ENCODE measurements at regions not wholly inside any gene's neighbourhood (a gene's known extent, or its start where the extent isn't known, plus 50 kb on each side); places are given as distances from the start of the nearest gene placed in this dataset.

DNA sequence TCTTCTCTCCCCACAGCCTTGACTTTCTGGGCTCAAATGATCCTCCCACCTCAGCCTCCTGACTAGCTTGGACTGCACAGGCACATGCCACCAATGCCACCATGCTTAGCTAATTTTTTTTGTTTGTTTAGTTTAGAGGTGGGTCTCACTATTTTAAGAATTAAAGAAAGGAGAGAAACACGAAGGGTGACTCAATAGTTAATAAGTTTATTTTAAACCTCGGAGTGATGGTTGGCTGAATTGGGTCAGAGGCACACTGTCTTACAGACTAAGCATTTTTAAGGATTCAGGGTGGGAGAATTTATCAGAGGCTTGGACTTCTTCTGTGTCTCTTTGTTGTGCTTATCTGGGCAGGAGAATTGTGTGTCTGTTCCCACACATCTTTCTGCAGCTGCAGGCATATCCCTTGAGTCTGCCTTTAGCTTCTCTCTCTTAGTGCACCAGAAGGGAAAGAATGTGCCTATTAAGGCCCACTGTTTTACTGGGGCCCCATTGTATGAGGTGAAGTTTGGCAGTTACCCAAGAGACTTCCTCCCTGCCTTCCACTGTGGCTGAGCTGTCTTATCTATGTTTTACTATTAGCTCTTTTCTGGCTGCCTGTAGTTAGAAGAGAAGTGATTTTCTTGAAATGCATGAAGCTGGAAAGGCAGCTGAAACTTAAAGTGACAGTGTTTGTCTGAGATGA, 2172.0 kb downstream of the TP53TG3F start:
- TF ChIP-seq, protein P1, sequence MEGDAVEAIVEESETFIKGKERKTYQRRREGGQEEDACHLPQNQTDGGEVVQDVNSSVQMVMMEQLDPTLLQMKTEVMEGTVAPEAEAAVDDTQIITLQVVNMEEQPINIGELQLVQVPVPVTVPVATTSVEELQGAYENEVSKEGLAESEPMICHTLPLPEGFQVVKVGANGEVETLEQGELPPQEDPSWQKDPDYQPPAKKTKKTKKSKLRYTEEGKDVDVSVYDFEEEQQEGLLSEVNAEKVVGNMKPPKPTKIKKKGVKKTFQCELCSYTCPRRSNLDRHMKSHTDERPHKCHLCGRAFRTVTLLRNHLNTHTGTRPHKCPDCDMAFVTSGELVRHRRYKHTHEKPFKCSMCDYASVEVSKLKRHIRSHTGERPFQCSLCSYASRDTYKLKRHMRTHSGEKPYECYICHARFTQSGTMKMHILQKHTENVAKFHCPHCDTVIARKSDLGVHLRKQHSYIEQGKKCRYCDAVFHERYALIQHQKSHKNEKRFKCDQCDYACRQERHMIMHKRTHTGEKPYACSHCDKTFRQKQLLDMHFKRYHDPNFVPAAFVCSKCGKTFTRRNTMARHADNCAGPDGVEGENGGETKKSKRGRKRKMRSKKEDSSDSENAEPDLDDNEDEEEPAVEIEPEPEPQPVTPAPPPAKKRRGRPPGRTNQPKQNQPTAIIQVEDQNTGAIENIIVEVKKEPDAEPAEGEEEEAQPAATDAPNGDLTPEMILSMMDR (conservative IDR thresholded peaks at IDR 0.05): no peak
- TF ChIP-seq ZFX (IDR thresholded peaks at IDR 0.05): no peak
- no peak overlapping the region for H3K27ac ChIP-seq

- no peak overlapping the region for H3K27ac ChIP-seq
- TF ChIP-seq, protein P1 (conservative IDR thresholded peaks at IDR 0.05): no peak
- TF ChIP-seq ZFX (IDR thresholded peaks at IDR 0.05): no peak
Measured at GRCh38 chr16:35636480-35637230, 2177.2 kb downstream of the TP53TG3F start.

GRCh38 chr16:35637683-35638082, 2178.3 kb downstream of the TP53TG3F start:
- H3K27ac ChIP-seq: no peak overlapping the region
- no peak for TF ChIP-seq ZFX (IDR thresholded peaks at IDR 0.05)
- TF ChIP-seq, protein P1 (conservative IDR thresholded peaks at IDR 0.05): no peak

GRCh38 chr16:35639233-35640205, 2180.1 kb downstream of the TP53TG3F start:
- no peak for TF ChIP-seq ZFX (IDR thresholded peaks at IDR 0.05)
- H3K27ac ChIP-seq: no peak overlapping the region

DNA sequence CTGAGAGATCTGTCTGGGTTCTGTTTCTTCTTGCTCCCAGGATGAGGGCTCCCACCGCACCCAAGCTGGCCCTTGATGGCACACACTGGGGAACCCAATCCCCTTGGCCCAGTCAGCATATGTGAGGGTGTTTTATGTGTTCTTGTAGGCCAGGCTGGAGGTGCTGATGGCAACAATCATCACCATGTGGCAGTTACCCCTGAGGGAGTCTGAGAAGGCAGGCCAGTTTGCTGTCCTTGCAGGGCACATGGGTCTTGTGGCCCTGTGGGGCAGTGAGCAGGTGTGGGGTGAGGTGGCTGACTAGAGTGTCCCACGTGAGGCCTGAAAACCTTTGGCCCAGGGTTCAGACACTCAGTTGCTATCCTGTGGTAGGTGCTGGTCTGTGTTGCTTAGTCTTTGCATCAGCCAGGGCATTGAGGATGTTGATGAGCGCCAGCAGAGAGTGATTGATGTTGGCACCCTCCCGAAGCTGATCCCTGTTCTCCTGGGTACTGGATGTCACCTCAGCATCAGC, 2183.0 kb downstream of the TP53TG3F start:
- TF ChIP-seq, protein P1 (conservative IDR thresholded peaks at IDR 0.05): no peak
- no peak for TF ChIP-seq ZFX (IDR thresholded peaks at IDR 0.05)
- no peak overlapping the region for H3K27ac ChIP-seq

- no peak for TF ChIP-seq ZFX (IDR thresholded peaks at IDR 0.05)
- TF ChIP-seq, protein P1 (conservative IDR thresholded peaks at IDR 0.05): no peak
- H3K27ac ChIP-seq: no peak overlapping the region
Measured at GRCh38 chr16:35651841-35652240, 2192.4 kb downstream of the TP53TG3F start.

- no peak overlapping the region for H3K27ac ChIP-seq
- TF ChIP-seq, protein P1 (conservative IDR thresholded peaks at IDR 0.05): no peak
- no peak for TF ChIP-seq ZFX (IDR thresholded peaks at IDR 0.05)
Measured at GRCh38 chr16:35664091-35664693, 2204.8 kb downstream of the TP53TG3F start.

All from C4-2B (cell line).